ENCODE measurements at regions not wholly inside any gene's neighbourhood (a gene's known extent, or its start where the extent isn't known, plus 50 kb on each side); places are given as distances from the start of the nearest gene placed in this dataset.

- FAIRE-seq: no peak
- CTCF ChIA-PET (ENCODE audit: partially characterized antibody): interaction anchor here (0.6 to 2.9 kb wide), 5 partner anchors 16 to 1703 kb away, joined by 3 to 11 read pairs (median 3); no protein-coding TSS in a partner anchor
- TF ChIP-seq TEAD4 (IDR thresholded peaks at IDR 0.05; ENCODE audit: low read depth, low read length): no peak
- no peak for TF ChIP-seq KDM5A (IDR thresholded peaks at IDR 0.05; ENCODE audit: low read length)
- TF ChIP-seq ATF3 (IDR thresholded peaks at IDR 0.05; ENCODE audit: insufficient read depth, low read depth, low read length): no peak
- TF ChIP-seq EP300 (IDR thresholded peaks at IDR 0.05; ENCODE audit: borderline replicate concordance in 1 of 2, low read depth in 2 of 2, low read length in 2 of 2): no peak
- no peak for TF ChIP-seq USF2 (IDR thresholded peaks at IDR 0.05; ENCODE audit: low read length)
- TF ChIP-seq RFX5 (IDR thresholded peaks at IDR 0.05; ENCODE audit: borderline replicate concordance, low read depth, low read length): no peak
- TF ChIP-seq TAF7 (optimal IDR thresholded peaks at IDR 0.05; ENCODE audit: borderline replicate concordance, low read depth, low read length): no peak
- no peak for TF ChIP-seq PHF8 (conservative IDR thresholded peaks at IDR 0.05; ENCODE audit: low read depth, low read length)
- TF ChIP-seq RXRA (IDR thresholded peaks at IDR 0.05; ENCODE audit: insufficient read depth, low read depth, low read length): no peak
- TF ChIP-seq SP1 (IDR thresholded peaks at IDR 0.05; ENCODE audit: low read depth, low read length): no peak
- no peak for TF ChIP-seq MAX (IDR thresholded peaks at IDR 0.05)
- no peak for TF ChIP-seq BCL11A (IDR thresholded peaks at IDR 0.05; ENCODE audit: low read depth in 2 of 2, low read length in 2 of 2)
- TF ChIP-seq POU5F1 (IDR thresholded peaks at IDR 0.05; ENCODE audit: low read depth, low read length): no peak
Observed at GRCh38 chr14:54331516-54331915, 65.3 kb upstream of the CDKN3 start.

More at GRCh38 chr14:54331516-54331915, 65.3 kb upstream of the CDKN3 start:
- Histone ChIP-seq H3K56ac (replicated peaks; ENCODE audit: insufficient read length, low read depth, low read length) (no peak overlapping the region), H2BK12ac (ENCODE audit: low read depth, low read length) (no peak overlapping the region), H3K79me2 (ENCODE audit: control insufficient read depth in 1 of 2, insufficient read depth in 2 of 2, low read length in 2 of 2) (no peaks in the 10 kb centered on the region), H3K27ac (ENCODE audit: low read depth, low read length) (no peak overlapping the region), H4K8ac (ENCODE audit: extremely low read depth, insufficient read depth, low read length) (no peak overlapping the region), H3K4ac (replicated peaks; ENCODE audit: insufficient read length, low read depth, low read length) (no peak overlapping the region), H3K79me1 (ENCODE audit: low read depth, low read length) (no peaks in the 10 kb centered on the region), H3K9ac (replicated peaks in 1 of 4; ENCODE audit: extremely low read depth in 1 of 4, low read depth in 3 of 4, low read length in 3 of 4) (no peak overlapping the region), H2BK5ac (ENCODE audit: low read depth, low read length) (no peak overlapping the region), H4K5ac (ENCODE audit: insufficient read length, low read depth, low read length) (no peak overlapping the region), H4K20me1 (replicated peaks in 1 of 2; ENCODE audit: control insufficient read depth in 1 of 2, insufficient read depth in 2 of 2, low read length in 2 of 2) (no peaks in the 10 kb centered on the region), H2BK20ac (ENCODE audit: low read length) (no peak overlapping the region), H2BK120ac (replicated peaks; ENCODE audit: low read depth, low read length) (no peak overlapping the region), H3K9me3 (ENCODE audit: insufficient read depth in 2 of 2, low read depth in 1 of 2, low read length in 1 of 2) (no peaks in the 10 kb centered on the region), H3K4me2 (ENCODE audit: insufficient read depth in 1 of 2, low read depth in 2 of 2, low read length in 2 of 2) (no peak overlapping the region), H3K23ac (ENCODE audit: insufficient read length) (no peak overlapping the region), H3K14ac (ENCODE audit: insufficient read length) (no peak overlapping the region), H2AFZ (ENCODE audit: low read length) (no peak overlapping the region), H2BK15ac (ENCODE audit: low read length) (no peak overlapping the region), H3K4me1 (replicated peaks in 1 of 4; ENCODE audit: control insufficient read depth in 3 of 4, insufficient read depth in 4 of 4, low read length in 3 of 4) (no peaks in the 10 kb centered on the region), H2AK5ac (ENCODE audit: low read depth, low read length) (no peak overlapping the region), H3K36me3 (ENCODE audit: control insufficient read depth in 2 of 4, insufficient read depth in 4 of 4, low read length in 3 of 4) (no peaks in the 10 kb centered on the region), H4K91ac (replicated peaks; ENCODE audit: insufficient read length, low read length) (no peak overlapping the region), H3K18ac (ENCODE audit: extremely low read depth, low read length) (no peak overlapping the region), H3K4me3 (ENCODE audit: extremely low read depth in 1 of 4, insufficient read depth in 2 of 4, low read depth in 3 of 4, low read length in 4 of 4) (no peak overlapping the region), H3K27me3 (replicated peaks in 1 of 4; ENCODE audit: control insufficient read depth in 3 of 4, extremely low read depth in 1 of 4, insufficient read depth in 3 of 4, low read length in 3 of 4) (no peaks in the 10 kb centered on the region), H3K23me2 (ENCODE audit: low read depth, low read length) (no peaks in the 10 kb centered on the region)
- POLR2A ChIA-PET (ENCODE audit: partially characterized antibody): no interaction called here
- WGBS, 2 experiments (ENCODE audit: extremely low coverage in 1 of 2, insufficient coverage in 1 of 2, insufficient read length in 1 of 2, insufficient replicate concordance in 2 of 2, low coverage in 1 of 2, low lambda C conversion rate in 2 of 2, missing lambda C conversion rate in 1 of 2): 90% methylated on average over 5 of the region's 5 CpGs; no CpG with 5 or more reads in 1 of the 2 experiments
- no peak for DNase-seq (ENCODE audit: low read depth in 1 of 2, low spot score in 2 of 2)
